ENCODE measurements at regions not wholly inside any gene's neighbourhood (a gene's known extent, or its start where the extent isn't known, plus 50 kb on each side); places are given as distances from the start of the nearest gene placed in this dataset.

- intact Hi-C loops (cut with micrococcal nuclease; ENCODE audit: unreplicated experiment), result no loop called here
- Histone ChIP-seq H3K27ac (ENCODE audit: low read depth, low read length, poor library complexity, severe bottlenecking) (no peak overlapping the region), H3K9me3 (ENCODE audit: low read depth, low read length, poor library complexity, severe bottlenecking) (peaks cover 27% of the 10 kb centered on the region), H3K36me3 (ENCODE audit: insufficient read depth, low read length, poor library complexity, severe bottlenecking) (no peaks in the 10 kb centered on the region), H3K27me3 (replicated peaks; ENCODE audit: insufficient read depth, low read depth, low read length, poor library complexity) (no peaks in the 10 kb centered on the region), H3K4me3 (ENCODE audit: low read depth, low read length, poor library complexity, severe bottlenecking) (no peak overlapping the region), H3K4me1 (ENCODE audit: insufficient read depth, low read length, poor library complexity, severe bottlenecking) (no peaks in the 10 kb centered on the region)
- DNase-seq (ENCODE audit: low spot score), result no peak
- ChIA-PET CTCF (no interaction called here), POLR2A (ENCODE audit: low non-redundant PET) (no interaction called here)
- BruUV-seq (replicated peaks), result no TSS peak
- TF ChIP-seq EZH2 (IDR thresholded peaks at IDR 0.05; ENCODE audit: borderline replicate concordance, low read depth, low read length, poor library complexity, severe bottlenecking), result no peak
- TF ChIP-seq CTCF (conservative IDR thresholded peaks at IDR 0.05; ENCODE audit: low read depth, low read length), result no peak
Measured at GRCh38 chr19:29017788-29018187, 195.2 kb downstream of the UQCRFS1 start.

GRCh38 chr19:29016926-29017760, 195.8 kb downstream of the UQCRFS1 start:
- intact Hi-C loops (cut with micrococcal nuclease; ENCODE audit: unreplicated experiment), result no loop called here
- ChIA-PET CTCF (no interaction called here), POLR2A (ENCODE audit: low non-redundant PET) (no interaction called here)
- no peak for DNase-seq (ENCODE audit: low spot score)
- Histone ChIP-seq H3K4me1 (ENCODE audit: insufficient read depth, low read length, poor library complexity, severe bottlenecking) (no peaks in the 10 kb centered on the region), H3K9me3 (ENCODE audit: low read depth, low read length, poor library complexity, severe bottlenecking) (peaks cover 33% of the 10 kb centered on the region), H3K27me3 (replicated peaks; ENCODE audit: insufficient read depth, low read depth, low read length, poor library complexity) (no peaks in the 10 kb centered on the region), H3K4me3 (ENCODE audit: low read depth, low read length, poor library complexity, severe bottlenecking) (no peak overlapping the region), H3K27ac (ENCODE audit: low read depth, low read length, poor library complexity, severe bottlenecking) (no peak overlapping the region), H3K36me3 (ENCODE audit: insufficient read depth, low read length, poor library complexity, severe bottlenecking) (no peaks in the 10 kb centered on the region)
- BruUV-seq (replicated peaks), result no TSS peak
- TF ChIP-seq CTCF (conservative IDR thresholded peaks at IDR 0.05; ENCODE audit: low read depth, low read length), result no peak
- no peak for TF ChIP-seq EZH2 (IDR thresholded peaks at IDR 0.05; ENCODE audit: borderline replicate concordance, low read depth, low read length, poor library complexity, severe bottlenecking)

GRCh38 chr19:29016353-29016752, 196.6 kb downstream of the UQCRFS1 start:
- DNase-seq (ENCODE audit: low spot score), result no peak
- no peak overlapping the region for H3K27ac ChIP-seq (ENCODE audit: low read depth, low read length, poor library complexity, severe bottlenecking)
- ChIA-PET POLR2A (ENCODE audit: low non-redundant PET) (no interaction called here), CTCF (no interaction called here)
- peaks cover 29% of the 10 kb centered on the region for H3K9me3 ChIP-seq (ENCODE audit: low read depth, low read length, poor library complexity, severe bottlenecking)
- TF ChIP-seq EZH2 (IDR thresholded peaks at IDR 0.05; ENCODE audit: borderline replicate concordance, low read depth, low read length, poor library complexity, severe bottlenecking) (no peak), CTCF (conservative IDR thresholded peaks at IDR 0.05; ENCODE audit: low read depth, low read length) (no peak)
- H3K36me3 ChIP-seq (ENCODE audit: insufficient read depth, low read length, poor library complexity, severe bottlenecking), result no peaks in the 10 kb centered on the region
- no peak overlapping the region for H3K4me3 ChIP-seq (ENCODE audit: low read depth, low read length, poor library complexity, severe bottlenecking)
- intact Hi-C loops (cut with micrococcal nuclease; ENCODE audit: unreplicated experiment), result no loop called here
- H3K27me3 ChIP-seq (replicated peaks; ENCODE audit: insufficient read depth, low read depth, low read length, poor library complexity), result no peaks in the 10 kb centered on the region
- H3K4me1 ChIP-seq (ENCODE audit: insufficient read depth, low read length, poor library complexity, severe bottlenecking), result no peaks in the 10 kb centered on the region
- BruUV-seq (replicated peaks), result no TSS peak
